Left forelimb (tissue), 1 donor: ENCODE measurements at regions not wholly inside any gene's neighbourhood (a gene's known extent, or its start where the extent isn't known, plus 50 kb on each side); places are given as distances from the start of the nearest gene placed in this dataset.

Experiments
- DNase-seq: peaks from one replicate; pipeline ENCODE4 v3.0.0-alpha.2; 2018; ENCODE audit warnings: low spot score

DNA sequence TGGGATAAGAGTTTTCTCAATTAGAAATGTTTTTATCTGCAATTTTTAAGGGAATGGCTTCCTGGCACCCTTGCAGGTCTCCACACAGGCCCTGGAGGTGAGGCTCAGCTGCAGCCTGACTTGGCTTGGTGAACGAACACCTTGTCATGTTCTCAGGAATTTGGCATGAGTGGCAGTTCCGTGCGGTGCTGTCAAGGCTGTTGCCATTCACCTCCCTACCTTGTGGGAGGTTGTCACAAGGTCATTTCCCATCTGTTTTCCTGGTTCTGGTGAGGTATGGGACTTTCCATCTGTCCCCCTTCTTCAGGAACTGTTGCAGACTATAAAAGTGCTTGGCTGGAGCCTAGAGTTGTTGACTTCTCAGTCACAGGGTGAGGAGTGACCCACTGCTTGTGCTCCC is 82.9 kb downstream of the ELOVL4 start:
- DNase-seq, result no peak

DNA sequence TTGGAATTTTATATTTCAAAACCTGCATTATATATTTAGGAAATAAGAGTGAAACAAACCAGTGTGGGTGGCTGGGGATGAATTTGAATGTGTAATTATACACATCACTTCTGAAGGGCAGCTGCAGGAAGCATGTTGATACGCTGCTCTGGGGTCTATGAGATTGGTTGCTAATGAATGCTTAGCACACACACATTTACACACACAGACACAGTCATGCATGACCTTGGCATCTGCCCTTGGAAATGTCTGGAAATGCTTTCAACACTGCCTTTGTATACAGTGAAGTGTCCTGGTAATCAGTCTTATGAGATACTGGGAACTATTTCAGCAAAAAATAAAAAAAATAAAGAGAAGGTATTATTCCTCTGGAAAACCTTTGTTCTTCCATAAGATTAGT is 83.4 kb downstream of the ELOVL4 start:
- DNase-seq, result no peak

GRCh38 chr6:79863566-79863965 is 83.8 kb downstream of the ELOVL4 start:
- DNase-seq, result no peak

DNA sequence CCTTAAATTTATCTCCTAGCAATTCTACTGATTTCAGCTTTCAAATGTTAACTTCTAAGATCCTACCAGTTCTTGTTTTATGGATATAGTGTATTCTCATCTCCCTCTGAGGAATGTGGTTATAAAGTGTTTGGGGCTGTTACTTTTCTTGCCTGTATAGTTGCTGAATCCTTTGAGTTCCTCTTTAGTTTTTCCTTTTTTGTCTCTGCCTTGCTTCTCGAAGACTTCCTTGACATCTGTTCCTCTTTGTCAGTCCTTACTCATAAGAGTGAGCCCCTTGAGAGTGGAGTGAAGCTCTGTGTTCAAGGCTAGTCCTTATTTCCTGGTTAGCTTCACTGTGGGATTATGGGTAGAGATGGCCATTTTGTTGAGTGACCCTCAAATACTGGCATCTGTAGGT is 84.6 kb downstream of the ELOVL4 start:
- no peak for DNase-seq

GRCh38 chr6:79862126-79862525 is 85.2 kb downstream of the ELOVL4 start:
- no peak for DNase-seq

DNA sequence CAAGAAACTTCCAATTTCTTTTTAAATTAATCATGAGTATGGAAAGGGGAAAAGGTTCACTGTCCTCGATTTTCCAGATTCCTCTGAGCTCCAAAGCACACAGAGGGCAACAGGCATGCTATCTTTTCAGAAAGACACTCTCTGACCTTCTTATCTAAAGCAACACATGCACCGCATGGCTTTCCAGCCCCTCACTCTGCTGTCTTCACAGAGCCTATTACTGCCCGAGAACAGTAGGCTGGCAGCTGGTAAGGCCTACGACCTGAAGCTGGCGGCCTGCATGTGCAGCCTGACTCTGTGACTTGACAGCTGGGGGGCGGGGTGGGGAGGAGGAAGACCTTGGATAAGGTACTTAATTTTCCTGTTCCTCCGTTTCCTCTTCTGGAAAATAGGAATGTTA is 86.3 kb downstream of the ELOVL4 start:
- no peak for DNase-seq

DNA sequence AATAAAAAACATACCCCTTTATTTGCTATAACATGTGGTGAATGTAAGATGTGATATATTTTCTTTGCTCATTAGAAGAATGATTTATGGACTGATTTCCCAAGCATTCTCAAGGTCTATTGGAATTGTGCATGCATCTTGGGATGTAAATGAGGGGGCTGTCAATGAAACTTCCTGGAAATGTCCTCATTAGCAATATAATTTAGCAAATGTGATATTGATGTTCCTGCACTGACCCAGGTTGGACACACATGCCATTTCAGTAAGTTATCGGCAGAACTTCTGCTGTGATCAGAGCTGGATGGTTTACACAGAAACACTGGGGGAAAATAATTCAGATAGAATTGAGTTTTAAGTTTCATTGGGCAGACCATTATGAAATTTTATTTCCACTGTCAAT is 99.9 kb downstream of the ELOVL4 start:
- DNase-seq, result no peak

DNA sequence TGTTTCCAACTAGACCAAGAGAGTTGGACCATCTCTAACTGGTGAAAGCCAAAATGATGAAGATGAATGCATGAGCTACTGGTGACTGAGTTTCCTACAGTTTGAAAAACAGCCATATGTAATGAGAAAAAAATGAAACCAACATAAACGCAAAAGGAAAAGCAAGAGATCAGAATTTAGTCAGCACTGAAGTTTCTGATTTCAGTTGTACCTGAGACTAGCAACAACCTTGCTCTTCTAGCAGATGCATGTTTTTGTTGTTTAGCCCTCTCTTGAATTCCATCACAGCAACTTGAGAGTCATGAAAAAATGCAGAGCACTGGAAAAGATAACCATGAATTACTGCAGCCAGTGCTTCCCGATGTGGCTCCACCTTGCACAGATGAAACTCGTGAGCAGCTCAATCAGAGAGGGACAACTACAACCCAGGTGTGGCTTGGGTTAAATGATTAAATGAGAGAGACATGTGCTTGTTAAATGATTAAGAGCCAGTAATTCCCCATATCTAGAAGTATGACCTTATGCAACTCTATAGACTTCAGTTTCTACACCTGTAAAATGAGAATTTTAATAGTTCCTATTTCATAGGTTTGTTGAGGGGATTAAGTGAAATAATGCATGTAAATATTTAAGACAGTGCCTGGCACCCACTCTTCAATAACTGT is 104.8 kb downstream of the ELOVL4 start:
- DNase-seq, result no peak

DNA sequence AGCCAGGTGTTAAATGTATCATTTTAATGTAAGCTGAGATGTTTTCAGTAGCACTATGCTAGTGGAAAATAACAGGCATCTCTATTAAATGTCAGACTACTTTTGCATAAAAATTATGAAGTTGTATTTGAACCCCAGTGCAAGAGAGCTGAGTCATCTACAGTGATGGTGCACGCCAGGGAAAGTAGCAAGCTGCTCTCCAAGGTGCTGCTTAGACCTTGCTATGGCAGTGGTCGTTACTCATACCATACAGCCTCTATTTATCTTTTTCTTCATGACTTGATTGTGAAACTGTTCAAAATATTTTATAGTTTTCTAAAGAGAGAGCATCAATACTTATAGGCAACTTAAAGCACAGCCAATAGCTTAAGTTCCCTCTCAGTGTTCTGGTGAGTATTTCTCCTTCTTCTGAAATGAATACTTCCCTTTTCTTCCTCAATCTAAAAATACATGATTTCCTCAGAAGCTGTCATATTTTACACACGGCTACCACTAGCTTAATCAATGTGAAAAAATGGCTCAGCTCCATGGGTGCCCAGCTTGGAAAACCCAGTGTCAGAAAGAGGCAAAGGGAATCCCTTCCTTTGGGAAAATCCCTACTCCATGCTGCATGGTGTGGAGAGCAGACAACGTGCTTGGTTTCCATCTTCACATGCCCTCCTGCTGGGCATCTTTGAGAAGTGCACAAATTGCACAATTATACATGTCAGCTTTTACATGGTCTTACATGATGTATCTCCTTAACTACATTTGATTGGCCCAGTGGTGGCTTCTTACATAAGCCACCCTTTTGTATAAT is 105.6 kb downstream of the ELOVL4 start:
- no peak for DNase-seq

- DNase-seq, result no peak
Measured at GRCh38 chr6:79838851-79839250, 108.5 kb downstream of the ELOVL4 start.

DNA sequence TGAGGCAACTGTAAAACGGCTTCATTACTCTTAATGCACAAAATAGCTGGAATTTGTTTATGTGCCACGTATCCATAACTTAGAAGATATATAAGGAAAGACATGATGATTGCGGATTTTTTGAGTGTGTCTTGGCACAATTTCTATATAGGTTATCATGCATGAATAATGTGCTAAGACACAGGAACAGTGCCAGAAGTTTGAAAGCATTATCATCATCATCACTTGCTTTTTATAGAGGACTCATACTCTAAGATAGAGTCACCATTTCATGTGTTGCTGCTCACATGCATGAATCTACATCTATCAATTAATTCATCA is 113.4 kb downstream of the ELOVL4 start:
- DNase-seq, result no peak

DNA sequence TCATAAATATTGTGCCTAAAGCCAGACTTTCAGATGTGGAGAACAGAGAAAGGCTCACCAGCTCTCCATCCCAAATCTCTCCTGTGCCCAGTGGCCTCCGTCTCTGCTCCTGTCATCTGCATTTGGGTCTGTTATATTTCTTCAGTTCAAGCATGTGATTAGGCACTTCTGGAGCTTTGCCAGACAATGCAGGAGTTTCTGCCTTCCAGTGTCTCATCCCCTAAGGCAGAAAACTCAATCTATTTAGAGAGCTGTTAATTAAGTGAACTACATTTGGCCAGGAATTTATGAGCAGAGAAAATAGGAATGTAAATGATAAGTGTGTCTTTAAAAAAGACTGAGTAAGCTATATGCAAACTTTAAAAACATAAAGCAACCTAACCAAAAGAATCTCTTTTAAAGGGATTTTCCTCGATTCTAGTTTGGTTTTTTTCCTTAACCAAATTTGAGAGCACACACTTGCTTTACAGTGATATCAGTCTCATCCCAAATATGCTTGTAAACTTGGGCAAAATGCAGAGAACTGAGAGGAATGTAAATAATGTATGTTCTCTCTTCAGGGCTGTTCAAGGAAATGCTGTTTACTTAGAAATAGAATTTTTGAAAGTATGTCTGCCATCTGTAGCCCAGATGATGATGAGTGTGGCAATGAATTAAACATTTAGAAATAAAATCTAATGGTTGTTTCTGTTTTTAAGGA is 113.9 kb downstream of the ELOVL4 start:
- no peak for DNase-seq

DNA sequence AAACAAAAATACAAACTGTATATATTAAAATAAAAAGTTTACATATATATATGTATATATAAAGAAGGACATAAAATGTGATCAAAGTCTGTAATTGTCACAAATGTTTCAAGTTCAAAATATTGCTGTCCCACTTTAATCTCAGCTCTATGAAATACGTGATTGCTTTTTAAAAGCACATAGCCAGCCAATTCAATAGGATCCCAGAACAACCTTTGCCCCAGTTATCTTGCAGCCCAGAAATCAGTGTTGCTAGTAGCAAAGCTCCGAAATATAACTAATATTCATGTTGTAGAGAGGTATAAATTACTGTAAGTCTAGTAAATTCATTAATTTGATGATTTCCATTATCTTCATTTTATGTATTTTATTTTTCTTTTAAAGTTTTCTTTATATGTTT is 114.6 kb downstream of the ELOVL4 start:
- DNase-seq, result no peak

GRCh38 chr6:79824202-79824601 is 123.2 kb downstream of the ELOVL4 start:
- no peak for DNase-seq

DNA sequence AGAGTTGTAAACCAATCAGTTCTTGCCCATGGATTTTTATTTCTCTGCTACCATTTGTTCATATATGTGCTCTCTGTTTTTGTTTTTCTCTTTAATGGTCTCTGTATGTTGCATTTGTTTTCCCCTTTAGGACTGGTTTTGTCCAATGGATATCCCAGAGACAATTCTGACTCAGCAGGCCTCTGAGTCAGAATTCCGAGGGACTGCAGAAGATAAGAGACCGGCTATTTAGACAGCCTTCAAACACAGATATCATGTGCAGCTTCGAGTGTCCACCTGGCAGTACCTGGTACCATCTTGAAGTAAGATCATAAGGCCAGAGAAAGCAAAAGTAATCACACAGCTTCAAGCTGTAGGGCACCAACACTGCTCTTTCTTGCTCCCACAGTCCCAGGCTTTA is 125.5 kb downstream of the ELOVL4 start:
- no peak for DNase-seq

- no peak for DNase-seq
Measured at GRCh38 chr6:79818471-79818870, 128.9 kb downstream of the ELOVL4 start.

DNA sequence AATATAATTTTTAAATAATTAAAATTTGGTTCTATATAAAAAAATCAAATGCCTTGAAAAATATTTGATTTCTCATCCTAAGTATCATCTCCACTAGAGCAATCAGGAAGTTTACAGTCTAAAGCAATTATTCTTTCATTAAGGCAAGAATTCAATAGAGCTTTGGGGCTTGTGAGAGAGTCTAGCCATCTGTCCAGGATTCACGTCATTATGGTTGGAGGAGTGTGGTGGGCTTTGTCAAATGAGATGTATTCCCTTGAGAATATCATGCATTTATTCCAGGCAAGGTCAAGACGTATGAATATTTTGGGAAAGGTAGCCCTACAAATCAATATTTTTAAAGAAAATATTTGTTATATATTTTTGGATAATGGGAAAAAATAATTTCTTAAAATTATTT is 132.4 kb downstream of the ELOVL4 start:
- DNase-seq, result no peak

GRCh38 chr6:79813854-79814709 is 133.3 kb downstream of the ELOVL4 start:
- DNase-seq, result peak; percentile 72

- DNase-seq, result no peak
Measured at GRCh38 chr6:79813143-79813850, 134.1 kb downstream of the ELOVL4 start.

DNA sequence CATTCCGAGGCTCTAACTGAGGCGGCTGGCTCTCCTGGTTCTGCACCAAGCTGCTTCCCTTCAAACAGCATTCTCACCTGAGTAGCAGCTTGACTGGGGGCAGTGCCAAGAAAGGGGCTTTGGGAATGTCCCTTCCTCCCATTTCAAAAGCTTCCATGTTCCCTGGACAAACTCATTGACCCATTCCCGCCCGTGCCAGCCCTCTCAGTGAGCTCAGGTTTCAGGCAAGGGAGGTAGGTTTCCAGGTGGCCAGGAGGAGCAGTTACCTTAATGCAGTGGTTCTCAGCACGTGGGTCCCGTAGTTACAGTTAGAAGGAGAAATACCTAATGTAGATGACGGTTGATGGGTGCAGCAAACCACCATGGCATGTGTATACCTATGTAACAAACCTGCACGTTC is 135.2 kb downstream of the ELOVL4 start:
- no peak for DNase-seq

DNA sequence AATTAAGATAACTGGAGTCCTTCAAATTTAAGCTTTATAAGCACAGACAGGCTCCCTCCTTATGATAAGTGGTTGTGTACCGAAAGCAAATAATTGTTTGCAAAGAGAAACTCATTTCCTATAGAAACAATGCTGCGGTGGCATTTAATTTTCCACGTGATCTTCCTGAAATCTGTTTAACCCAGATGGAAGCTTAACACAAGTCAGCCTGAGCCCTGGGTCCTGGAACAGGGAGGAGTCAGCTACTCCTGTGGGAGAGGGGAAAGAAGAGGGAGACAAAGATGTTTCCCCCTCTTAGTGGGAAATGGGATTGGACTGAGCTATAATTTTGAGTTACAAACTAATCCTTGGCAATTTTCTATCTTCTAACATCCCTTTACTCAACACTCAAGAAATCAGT is 136.5 kb downstream of the ELOVL4 start:
- no peak for DNase-seq

GRCh38 chr6:79810185-79810705 is 137.1 kb downstream of the ELOVL4 start:
- DNase-seq, result no peak
